ENCODE measurements at regions not wholly inside any gene's neighbourhood (a gene's known extent, or its start where the extent isn't known, plus 50 kb on each side); places are given as distances from the start of the nearest gene placed in this dataset.

GRCh38 chr7:34425631-34426384, 232.2 kb upstream of the NPSR1 start:
- DNase-seq (ENCODE audit: low read depth in 1 of 2, low spot score in 1 of 2) = no peak
- H3K27ac ChIP-seq (replicated peaks) = no peak overlapping the region
- TF ChIP-seq POLR2AphosphoS5 (IDR thresholded peaks at IDR 0.05; ENCODE audit: low read depth) (no peak), GABPA (IDR thresholded peaks at IDR 0.05; ENCODE audit: low read depth) (no peak), SPI1 (IDR thresholded peaks at IDR 0.05; ENCODE audit: borderline replicate concordance, low read depth) (no peak)
- TF ChIP-seq, protein P1, sequence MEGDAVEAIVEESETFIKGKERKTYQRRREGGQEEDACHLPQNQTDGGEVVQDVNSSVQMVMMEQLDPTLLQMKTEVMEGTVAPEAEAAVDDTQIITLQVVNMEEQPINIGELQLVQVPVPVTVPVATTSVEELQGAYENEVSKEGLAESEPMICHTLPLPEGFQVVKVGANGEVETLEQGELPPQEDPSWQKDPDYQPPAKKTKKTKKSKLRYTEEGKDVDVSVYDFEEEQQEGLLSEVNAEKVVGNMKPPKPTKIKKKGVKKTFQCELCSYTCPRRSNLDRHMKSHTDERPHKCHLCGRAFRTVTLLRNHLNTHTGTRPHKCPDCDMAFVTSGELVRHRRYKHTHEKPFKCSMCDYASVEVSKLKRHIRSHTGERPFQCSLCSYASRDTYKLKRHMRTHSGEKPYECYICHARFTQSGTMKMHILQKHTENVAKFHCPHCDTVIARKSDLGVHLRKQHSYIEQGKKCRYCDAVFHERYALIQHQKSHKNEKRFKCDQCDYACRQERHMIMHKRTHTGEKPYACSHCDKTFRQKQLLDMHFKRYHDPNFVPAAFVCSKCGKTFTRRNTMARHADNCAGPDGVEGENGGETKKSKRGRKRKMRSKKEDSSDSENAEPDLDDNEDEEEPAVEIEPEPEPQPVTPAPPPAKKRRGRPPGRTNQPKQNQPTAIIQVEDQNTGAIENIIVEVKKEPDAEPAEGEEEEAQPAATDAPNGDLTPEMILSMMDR (IDR thresholded peaks at IDR 0.05; ENCODE audit: insufficient read depth, low read length) = no peak
- TF ChIP-seq, protein P2, sequence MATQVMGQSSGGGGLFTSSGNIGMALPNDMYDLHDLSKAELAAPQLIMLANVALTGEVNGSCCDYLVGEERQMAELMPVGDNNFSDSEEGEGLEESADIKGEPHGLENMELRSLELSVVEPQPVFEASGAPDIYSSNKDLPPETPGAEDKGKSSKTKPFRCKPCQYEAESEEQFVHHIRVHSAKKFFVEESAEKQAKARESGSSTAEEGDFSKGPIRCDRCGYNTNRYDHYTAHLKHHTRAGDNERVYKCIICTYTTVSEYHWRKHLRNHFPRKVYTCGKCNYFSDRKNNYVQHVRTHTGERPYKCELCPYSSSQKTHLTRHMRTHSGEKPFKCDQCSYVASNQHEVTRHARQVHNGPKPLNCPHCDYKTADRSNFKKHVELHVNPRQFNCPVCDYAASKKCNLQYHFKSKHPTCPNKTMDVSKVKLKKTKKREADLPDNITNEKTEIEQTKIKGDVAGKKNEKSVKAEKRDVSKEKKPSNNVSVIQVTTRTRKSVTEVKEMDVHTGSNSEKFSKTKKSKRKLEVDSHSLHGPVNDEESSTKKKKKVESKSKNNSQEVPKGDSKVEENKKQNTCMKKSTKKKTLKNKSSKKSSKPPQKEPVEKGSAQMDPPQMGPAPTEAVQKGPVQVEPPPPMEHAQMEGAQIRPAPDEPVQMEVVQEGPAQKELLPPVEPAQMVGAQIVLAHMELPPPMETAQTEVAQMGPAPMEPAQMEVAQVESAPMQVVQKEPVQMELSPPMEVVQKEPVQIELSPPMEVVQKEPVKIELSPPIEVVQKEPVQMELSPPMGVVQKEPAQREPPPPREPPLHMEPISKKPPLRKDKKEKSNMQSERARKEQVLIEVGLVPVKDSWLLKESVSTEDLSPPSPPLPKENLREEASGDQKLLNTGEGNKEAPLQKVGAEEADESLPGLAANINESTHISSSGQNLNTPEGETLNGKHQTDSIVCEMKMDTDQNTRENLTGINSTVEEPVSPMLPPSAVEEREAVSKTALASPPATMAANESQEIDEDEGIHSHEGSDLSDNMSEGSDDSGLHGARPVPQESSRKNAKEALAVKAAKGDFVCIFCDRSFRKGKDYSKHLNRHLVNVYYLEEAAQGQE (IDR thresholded peaks at IDR 0.05; ENCODE audit: insufficient replicate concordance, low read depth) = no peak

GRCh38 chr7:34430456-34430855, 227.6 kb upstream of the NPSR1 start:
- no peak overlapping the region for H3K4me3 ChIP-seq (replicated peaks; ENCODE audit: insufficient read depth, low read length)
- DNase-seq (ENCODE audit: low read depth in 1 of 2, low spot score in 1 of 2) = no peak
- no peak for TF ChIP-seq GABPA (IDR thresholded peaks at IDR 0.05; ENCODE audit: low read depth)
- no peak for TF ChIP-seq POLR2AphosphoS5 (IDR thresholded peaks at IDR 0.05; ENCODE audit: low read depth)
- TF ChIP-seq, protein P2 (IDR thresholded peaks at IDR 0.05; ENCODE audit: insufficient replicate concordance, low read depth) = no peak
- TF ChIP-seq, protein P1 (IDR thresholded peaks at IDR 0.05; ENCODE audit: insufficient read depth, low read length) = no peak
- TF ChIP-seq SPI1 (IDR thresholded peaks at IDR 0.05; ENCODE audit: borderline replicate concordance, low read depth) = no peak

More at GRCh38 chr7:34425631-34426384, 232.2 kb upstream of the NPSR1 start:
- Histone ChIP-seq H3K4me3 (replicated peaks; ENCODE audit: insufficient read depth, low read length) (no peak overlapping the region), H3K27me3 (ENCODE audit: insufficient read depth, poor library complexity, severe bottlenecking) (no peaks in the 10 kb centered on the region)

DNA sequence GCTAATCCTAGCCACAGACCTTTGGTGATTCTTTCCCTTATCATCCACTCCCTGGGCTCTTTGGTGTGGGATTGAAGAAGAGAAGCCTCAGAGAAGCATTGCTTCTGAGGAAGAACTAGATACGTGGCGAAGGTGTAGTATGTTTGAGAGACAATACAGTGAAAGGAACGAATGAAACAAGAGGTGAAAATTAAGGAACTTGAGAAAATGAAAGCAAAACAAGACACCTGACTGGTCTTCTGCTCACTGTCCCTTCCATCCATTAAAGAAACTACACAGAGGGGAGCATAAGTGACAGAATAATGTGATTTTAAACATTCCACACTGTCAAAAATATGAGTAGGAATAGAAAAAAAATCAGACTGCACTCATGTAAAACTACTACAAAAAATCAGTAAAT, 219.6 kb upstream of the NPSR1 start:
- H3K27me3 ChIP-seq (ENCODE audit: insufficient read depth, poor library complexity, severe bottlenecking) = no peaks in the 10 kb centered on the region
- no peak for DNase-seq (ENCODE audit: low read depth in 1 of 2, low spot score in 1 of 2)
- no peak for TF ChIP-seq GABPA (IDR thresholded peaks at IDR 0.05; ENCODE audit: low read depth)
- no peak for TF ChIP-seq SPI1 (IDR thresholded peaks at IDR 0.05; ENCODE audit: borderline replicate concordance, low read depth)
- no peak for TF ChIP-seq POLR2AphosphoS5 (IDR thresholded peaks at IDR 0.05; ENCODE audit: low read depth)
- TF ChIP-seq, protein P2 (IDR thresholded peaks at IDR 0.05; ENCODE audit: insufficient replicate concordance, low read depth) = no peak
- TF ChIP-seq, protein P1 (IDR thresholded peaks at IDR 0.05; ENCODE audit: insufficient read depth, low read length) = no peak
- H3K4me3 ChIP-seq (replicated peaks; ENCODE audit: insufficient read depth, low read length) = no peak overlapping the region
- H3K27ac ChIP-seq (replicated peaks) = no peak overlapping the region

More at GRCh38 chr7:34430456-34430855, 227.6 kb upstream of the NPSR1 start:
- Histone ChIP-seq H3K27me3 (ENCODE audit: insufficient read depth, poor library complexity, severe bottlenecking) (no peaks in the 10 kb centered on the region), H3K27ac (replicated peaks) (no peak overlapping the region)

All from HL-60 (cell line).